GM21619 (cell line): ENCODE measurements at regions not wholly inside any gene's neighbourhood (a gene's known extent, or its start where the extent isn't known, plus 50 kb on each side); places are given as distances from the start of the nearest gene placed in this dataset.

Source experiments
- ATAC-seq: cut with Tn5 transposase; IDR thresholded peaks from one replicate; pipeline ENCODE4 v1.9.1; 2021; ENCODE audit not compliant: unreplicated experiment

DNA sequence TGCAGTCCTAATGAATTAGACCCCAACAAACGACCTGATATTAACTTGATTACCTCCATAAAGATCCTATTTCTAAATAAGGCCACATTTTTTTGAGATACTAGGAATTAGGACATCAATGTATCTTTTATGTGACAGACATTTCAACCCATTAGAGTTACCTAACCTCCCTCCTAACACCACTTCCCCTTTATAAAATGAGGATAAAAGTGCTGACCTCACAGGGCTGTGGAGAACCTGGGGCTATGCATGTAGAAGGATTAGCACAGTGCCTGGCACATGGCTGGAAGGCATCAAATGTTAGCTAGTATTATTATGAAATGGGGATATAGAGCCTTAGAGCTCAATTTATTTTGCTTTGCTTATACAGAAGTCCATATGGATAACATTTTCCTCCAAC, 53.5 kb upstream of the LRRN1 start:
- ATAC-seq, result no peak

- peak; percentile 44 for ATAC-seq
These were observed 54.4 kb upstream of the LRRN1 start for GRCh38 chr3:3744826-3745225.

- ATAC-seq, result no peak
These were observed 55.5 kb upstream of the LRRN1 start for GRCh38 chr3:3743754-3744153.

- ATAC-seq, result no peak
These were observed 59.2 kb upstream of the LRRN1 start for GRCh38 chr3:3740061-3740460.

DNA sequence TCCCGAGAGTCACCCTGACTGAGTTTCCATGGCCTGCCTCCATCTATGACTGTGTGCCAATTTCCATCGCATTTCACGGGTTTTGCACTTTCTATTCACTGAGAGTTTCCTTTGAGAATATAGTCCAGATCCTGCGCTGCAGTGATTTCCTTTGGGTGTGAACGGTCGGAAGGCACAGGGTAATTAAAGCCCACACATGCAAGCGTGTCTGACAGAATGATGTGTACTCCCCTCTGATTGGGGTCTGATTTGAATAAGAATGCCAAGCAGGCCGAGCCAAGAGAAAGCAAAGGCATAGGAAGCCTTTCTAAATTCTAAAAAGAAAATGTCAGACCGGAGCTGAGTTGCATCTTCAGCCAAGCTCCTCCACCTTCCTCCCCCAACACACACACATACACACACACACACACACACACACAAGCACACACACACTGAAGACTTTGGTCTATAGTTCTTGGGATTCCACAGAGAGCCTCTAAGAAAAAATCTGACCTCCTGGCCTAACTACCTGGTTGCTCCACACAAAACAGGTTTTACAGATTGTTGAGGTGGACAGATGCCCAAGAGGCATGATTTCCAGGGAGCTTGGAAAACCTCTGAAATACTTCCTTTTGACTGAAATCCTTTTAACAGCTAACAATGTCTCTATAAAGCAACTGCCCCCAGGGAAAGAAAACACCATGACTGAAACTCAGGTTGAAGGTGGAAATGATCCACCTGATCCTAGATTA, 59.7 kb upstream of the LRRN1 start:
- ATAC-seq, result no peak

GRCh38 chr3:3737531-3737930, 61.7 kb upstream of the LRRN1 start:
- ATAC-seq, result no peak

GRCh38 chr3:3735919-3736318, 63.3 kb upstream of the LRRN1 start:
- no peak for ATAC-seq

DNA sequence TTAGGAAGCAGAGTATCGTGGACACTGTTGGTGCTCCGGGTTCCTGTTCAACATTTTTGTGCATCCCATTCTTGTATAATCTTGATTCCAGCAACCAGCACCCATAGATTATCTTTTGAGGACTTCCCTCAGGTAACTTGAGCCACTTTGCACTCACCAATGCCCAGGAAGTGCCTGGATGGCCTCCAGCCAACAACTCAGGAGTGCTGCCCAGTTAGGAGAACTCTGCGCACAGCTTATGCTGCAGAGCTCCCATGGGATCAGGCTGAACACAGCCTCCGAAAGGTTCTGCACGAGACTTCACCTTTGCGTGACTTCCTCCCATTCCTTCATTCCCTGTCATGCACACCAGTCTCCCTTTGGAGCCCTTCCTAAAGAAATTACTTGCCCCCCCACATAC, 64.3 kb upstream of the LRRN1 start:
- ATAC-seq, result no peak

GRCh38 chr3:3729261-3729660, 70.0 kb upstream of the LRRN1 start:
- ATAC-seq, result no peak

GRCh38 chr3:3726549-3726948, 72.7 kb upstream of the LRRN1 start:
- ATAC-seq, result no peak

GRCh38 chr3:3714572-3714971, 84.7 kb upstream of the LRRN1 start:
- ATAC-seq, result no peak

DNA sequence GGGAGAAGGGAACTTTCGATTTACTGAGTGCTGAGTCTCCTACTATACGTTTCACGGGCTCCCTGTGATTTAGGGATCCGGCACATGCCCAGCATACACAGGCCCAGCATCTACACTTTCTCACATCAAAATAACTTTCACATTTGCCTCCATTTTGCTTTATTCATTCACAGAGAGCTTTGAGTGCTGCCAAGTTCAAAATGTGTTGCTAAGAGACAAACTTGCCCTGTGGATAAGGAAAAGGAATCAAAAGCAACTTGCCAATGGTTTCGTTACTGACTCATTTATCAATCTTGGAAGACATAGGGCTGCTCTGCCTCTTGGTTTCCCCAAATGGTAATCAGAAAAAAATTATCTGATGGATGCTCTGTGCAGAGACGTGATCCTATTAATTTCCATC, 86.3 kb upstream of the LRRN1 start:
- no peak for ATAC-seq

DNA sequence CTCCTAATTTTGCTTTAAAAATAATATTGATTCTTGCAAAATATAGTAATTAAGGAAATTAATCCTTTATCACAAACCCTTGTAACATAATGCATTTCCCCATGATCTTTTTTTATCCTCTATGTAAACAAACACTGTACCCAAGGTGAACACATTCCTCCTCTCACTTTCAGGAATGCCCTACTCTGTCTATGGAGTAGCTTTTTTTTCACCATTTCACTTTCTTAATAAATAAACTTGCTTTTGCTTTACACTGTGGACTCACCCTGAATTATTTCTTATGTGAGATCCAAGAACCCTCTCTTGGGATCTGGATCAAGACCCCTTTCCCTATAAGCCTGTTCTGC, 90.5 kb upstream of the LRRN1 start:
- no peak for ATAC-seq

DNA sequence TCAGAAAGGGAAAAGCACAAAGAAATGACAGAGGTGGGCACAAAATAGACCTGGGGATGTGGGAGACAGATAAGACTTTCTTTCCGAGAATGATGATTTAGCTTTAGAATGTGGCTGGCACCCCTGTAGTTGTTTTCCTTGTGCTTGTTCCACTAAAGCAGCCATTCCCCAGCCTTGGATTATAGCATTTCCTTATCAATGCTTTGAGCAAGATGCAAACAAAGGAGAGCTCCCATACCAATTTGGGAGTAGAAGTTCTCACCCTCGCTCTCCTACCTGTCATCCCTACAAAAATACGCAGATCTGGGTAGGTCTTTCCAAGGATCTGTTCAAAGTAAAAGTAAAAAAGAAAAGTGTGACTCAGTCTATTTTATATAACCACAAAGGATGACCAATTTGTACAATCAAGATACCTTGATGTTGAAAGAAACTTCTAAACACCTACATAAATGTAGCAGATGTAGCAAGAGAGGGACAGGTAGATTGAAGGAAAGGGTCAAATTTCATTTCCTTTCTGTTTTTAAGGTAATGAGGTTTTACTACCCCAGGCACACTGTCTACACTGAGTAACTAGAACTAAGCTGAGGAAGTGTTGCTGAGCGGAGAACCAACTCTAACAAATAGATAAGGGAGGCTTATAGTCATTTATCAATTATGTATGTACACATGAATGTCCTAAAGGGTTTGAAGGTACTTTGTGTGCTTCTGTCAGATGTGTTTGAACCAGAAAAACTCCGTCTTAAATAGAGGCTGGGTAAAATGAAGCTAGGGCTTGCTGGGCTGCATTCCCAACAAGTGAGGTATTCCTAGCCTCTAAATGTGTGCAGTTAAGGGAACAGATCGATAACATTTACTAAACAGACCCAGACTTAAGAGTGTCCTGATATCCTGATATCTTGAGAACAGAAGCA, 91.1 kb upstream of the LRRN1 start:
- ATAC-seq, result no peak

DNA sequence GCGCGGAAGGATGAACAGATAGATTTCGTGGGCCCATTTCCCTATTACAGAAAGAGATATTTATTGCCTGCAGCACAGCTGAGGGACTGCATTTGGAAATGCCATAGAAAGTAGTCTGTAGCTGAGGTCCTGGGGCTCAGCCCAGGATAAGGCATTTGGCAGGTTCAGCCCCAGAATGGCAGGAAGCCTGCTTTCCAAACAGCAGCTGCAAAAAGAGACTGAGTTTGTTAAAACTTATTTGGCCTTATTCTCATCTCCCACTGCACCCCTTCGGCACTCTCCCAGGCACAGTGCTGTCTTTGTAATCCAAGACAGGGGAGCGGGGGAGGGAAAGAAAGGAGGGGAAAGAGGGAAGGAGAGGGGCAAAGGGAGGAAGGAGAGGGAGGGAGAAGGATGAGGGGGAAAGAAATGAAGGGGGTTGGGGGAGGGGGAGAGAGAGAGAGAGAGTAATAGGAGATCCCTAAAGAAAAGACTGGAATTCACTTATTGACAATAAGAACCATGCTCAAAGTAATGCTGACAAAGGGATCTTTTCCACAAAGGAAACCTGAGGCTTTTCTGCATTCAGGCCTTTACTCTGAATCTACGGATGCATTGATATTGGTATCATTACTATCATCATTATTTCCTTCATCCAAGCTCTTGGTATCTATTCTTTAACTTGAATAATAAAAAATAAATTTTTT, 94.0 kb upstream of the LRRN1 start:
- ATAC-seq, result no peak

DNA sequence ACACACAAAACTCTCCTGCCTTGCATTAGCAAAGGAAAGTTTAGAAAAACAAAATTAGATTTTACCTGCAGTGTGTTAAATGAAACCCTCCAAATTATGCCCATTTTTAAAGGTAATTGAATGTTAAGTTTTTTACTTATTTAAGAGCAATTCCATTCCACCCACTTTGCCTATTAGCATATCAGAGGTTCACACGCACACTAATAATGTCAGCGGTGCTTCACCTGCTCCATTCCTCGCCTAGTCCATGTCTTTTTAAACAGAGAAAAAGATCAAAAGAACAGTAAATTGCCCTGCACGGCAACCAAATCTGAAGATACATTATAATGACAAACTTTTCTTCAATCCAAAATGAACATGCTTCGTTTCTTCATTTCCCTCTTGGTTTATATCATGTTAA, 97.3 kb upstream of the LRRN1 start:
- no peak for ATAC-seq

DNA sequence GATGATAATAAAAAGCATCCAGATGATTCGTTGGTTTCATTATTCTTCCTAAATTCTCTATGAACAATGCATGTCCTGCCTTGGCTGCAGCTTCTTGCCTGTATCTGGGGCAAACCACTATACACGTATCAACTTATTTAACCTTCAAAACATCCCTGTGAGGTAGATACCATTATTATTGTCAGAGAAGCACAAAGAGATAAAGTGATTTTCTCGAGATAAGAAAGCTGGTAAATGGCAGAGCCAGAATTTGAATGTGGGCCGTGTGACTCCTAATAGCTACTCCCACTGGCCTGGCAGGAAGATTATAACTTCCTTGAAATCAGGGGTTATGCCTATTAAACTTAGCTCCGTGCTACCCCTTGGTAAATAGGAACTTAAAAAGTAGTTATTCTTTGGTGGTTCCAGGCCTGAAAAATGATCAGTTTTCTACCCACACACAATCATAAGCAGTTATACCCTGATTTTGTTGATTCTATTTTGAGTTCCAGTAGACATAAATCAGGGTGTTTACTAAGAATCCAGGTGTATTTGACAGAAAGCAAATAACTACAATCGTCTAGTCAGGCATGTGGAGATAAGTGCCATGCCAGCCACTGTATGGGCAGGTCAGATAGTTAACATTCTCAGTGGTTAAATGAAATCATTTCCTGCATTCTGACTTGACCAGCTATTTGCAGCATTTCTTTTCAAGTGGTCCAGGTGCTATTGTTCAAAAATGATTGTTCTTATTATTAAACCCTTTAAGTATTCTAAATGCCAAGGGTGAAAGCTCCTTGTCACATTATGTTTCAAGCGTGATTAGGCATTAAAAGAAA, 99.2 kb upstream of the LRRN1 start:
- no peak for ATAC-seq

GRCh38 chr3:3699407-3699806, 99.8 kb upstream of the LRRN1 start:
- ATAC-seq, result no peak

DNA sequence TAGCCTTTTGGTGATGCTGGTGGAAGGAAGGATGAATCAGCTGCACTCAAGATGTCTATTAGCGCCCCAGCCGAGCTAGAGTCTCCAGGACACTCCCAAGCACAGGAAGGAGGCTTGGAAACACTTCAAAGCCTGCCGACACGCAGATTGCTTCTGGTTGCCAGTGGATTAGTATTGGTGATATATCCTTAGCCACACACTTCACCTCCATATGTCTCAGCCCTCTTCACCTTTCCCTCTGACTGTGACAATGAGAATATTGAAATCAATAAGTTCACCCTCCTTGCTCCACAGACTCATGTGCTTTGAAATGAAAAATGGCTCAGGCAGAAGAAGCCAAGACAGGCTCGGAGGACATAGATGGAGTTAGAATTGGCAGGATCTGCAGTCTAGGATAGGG, 102.9 kb upstream of the LRRN1 start:
- no peak for ATAC-seq

GRCh38 chr3:3693593-3693992, 105.6 kb upstream of the LRRN1 start:
- no peak for ATAC-seq
